DND-41 (cell line): ENCODE measurements at regions not wholly inside any gene's neighbourhood (a gene's known extent, or its start where the extent isn't known, plus 50 kb on each side); places are given as distances from the start of the nearest gene placed in this dataset.

Experiments used
- ATAC-seq: fragments of 200-7000 bp; cut with Tn5 transposase; 3 replicates; pipeline ENCODE4 v1.9.1; 2021; ENCODE audit warnings: low read depth; ENCODE audit not compliant: insufficient read depth
- DNase-seq: peaks from one replicate; pipeline ENCODE4 v3.0.0-alpha.2; 2020
- H2AFZ ChIP-seq: 2 replicates; pipeline ENCODE4 v1.6.0; 2012; ENCODE audit warnings: low read depth, low read length
- H3K27ac ChIP-seq: 2 replicates; pipeline ENCODE4 v1.5.1; 2012; ENCODE audit warnings: low read length, inconsistent platforms
- H3K27me3 ChIP-seq: fragments of 200-600 bp; sonication (generic); 2 replicates; pipeline ENCODE4 v1.6.0; 2012; ENCODE audit warnings: low read length, mild to moderate bottlenecking, inconsistent platforms; ENCODE audit not compliant: insufficient read depth, poor library complexity
- H3K36me3 ChIP-seq: 2 replicates; pipeline ENCODE4 v1.5.1; 2012; ENCODE audit warnings: low read length, inconsistent platforms; ENCODE audit not compliant: insufficient read depth
- H3K4me1 ChIP-seq: 2 replicates; pipeline ENCODE4 v1.5.1; 2012; ENCODE audit warnings: mild to moderate bottlenecking, low read length; ENCODE audit not compliant: insufficient read depth
- H3K4me2 ChIP-seq: 2 replicates; pipeline ENCODE4 v1.6.0; 2012; ENCODE audit warnings: mild to moderate bottlenecking, moderate library complexity, low read length, inconsistent platforms; ENCODE audit not compliant: insufficient read depth
- H3K4me3 ChIP-seq, 2 experiments: fragments of 200-600 bp in 1 of 2; shearing (Covaris generic) in 1 of 2; 2 replicates each; pipeline ENCODE4 v1.5.1; 2012 to 2016; ENCODE audit warnings: inconsistent platforms in 2 of 2, low read length in 2 of 2, mild to moderate bottlenecking in 2 of 2, low read depth in 1 of 2, moderate library complexity in 1 of 2
- H3K79me2 ChIP-seq: 2 replicates; pipeline ENCODE4 v1.6.0; 2012; ENCODE audit warnings: low read length, inconsistent platforms; ENCODE audit not compliant: insufficient read depth
- H3K9ac ChIP-seq: 2 replicates; pipeline ENCODE4 v1.6.0; 2012; ENCODE audit warnings: low read depth, mild to moderate bottlenecking, inconsistent platforms, low read length, moderate library complexity
- H3K9me3 ChIP-seq: 2 replicates; pipeline ENCODE4 v1.5.1; 2012; ENCODE audit warnings: low read length, moderate library complexity, mild to moderate bottlenecking, inconsistent platforms; ENCODE audit not compliant: insufficient read depth, severe bottlenecking
- H4K20me1 ChIP-seq: 2 replicates; pipeline ENCODE4 v1.6.0; 2012; ENCODE audit warnings: low read length; ENCODE audit not compliant: insufficient read depth
- CTCF ChIP-seq: IDR thresholded peaks from 2 replicates; pipeline ENCODE4 v1.5.1; 2012; ENCODE audit warnings: borderline replicate concordance, low read length, moderate library complexity, mild to moderate bottlenecking; ENCODE audit not compliant: poor library complexity, severe bottlenecking; ENCODE audit errors: extremely low read depth
- EZH2 ChIP-seq: IDR thresholded peaks from 3 replicates; pipeline ENCODE4 v1.6.1; 2012; ENCODE audit warnings: borderline replicate concordance, low read depth, mild to moderate bottlenecking, moderate library complexity, low read length, inconsistent platforms; ENCODE audit not compliant: severe bottlenecking

- Histone ChIP-seq H3K27me3 (no peaks in the 10 kb centered on the region), H3K9ac (no peak overlapping the region), H3K27ac (no peak overlapping the region), H3K9me3 (no peaks in the 10 kb centered on the region), H3K4me1 (no peaks in the 10 kb centered on the region), H4K20me1 (no peaks in the 10 kb centered on the region), H3K36me3 (no peaks in the 10 kb centered on the region), H3K4me3 (no peak overlapping the region), H3K4me2 (no peak overlapping the region), H3K79me2 (no peaks in the 10 kb centered on the region), H2AFZ (no peak overlapping the region)
- ATAC-seq (no peak), DNase-seq (no peak)
- TF ChIP-seq EZH2 (no peak), CTCF (no peak)
Observed at GRCh38 chr1:177783051-177783450, 186.8 kb downstream of the SEC16B start.

- H2AFZ ChIP-seq: no peak overlapping the region
- no peak overlapping the region for H3K27ac ChIP-seq
- no peaks in the 10 kb centered on the region for H3K9me3 ChIP-seq
- 0 out of 3 replicates have a peak, but pooled peaks have one; percentile 42 for ATAC-seq
- H4K20me1 ChIP-seq: no peaks in the 10 kb centered on the region
- H3K9ac ChIP-seq: no peak overlapping the region
- no peaks in the 10 kb centered on the region for H3K79me2 ChIP-seq
- no peak for DNase-seq
- H3K36me3 ChIP-seq: no peaks in the 10 kb centered on the region
- H3K4me3 ChIP-seq: no peak overlapping the region
- H3K4me1 ChIP-seq: no peaks in the 10 kb centered on the region
- no peaks in the 10 kb centered on the region for H3K27me3 ChIP-seq
- H3K4me2 ChIP-seq: no peak overlapping the region
- no peak for TF ChIP-seq EZH2
- peak; percentile 55 for TF ChIP-seq CTCF
Observed at GRCh38 chr1:177780096-177780700, 189.7 kb downstream of the SEC16B start.

- H3K9ac ChIP-seq: no peak overlapping the region
- no peaks in the 10 kb centered on the region for H3K36me3 ChIP-seq
- DNase-seq (no peak), ATAC-seq (no peak)
- no peak for TF ChIP-seq EZH2
- TF ChIP-seq CTCF: no peak
- no peak overlapping the region for H2AFZ ChIP-seq
- no peaks in the 10 kb centered on the region for H3K79me2 ChIP-seq
- no peaks in the 10 kb centered on the region for H4K20me1 ChIP-seq
- no peak overlapping the region for H3K4me2 ChIP-seq
- no peaks in the 10 kb centered on the region for H3K9me3 ChIP-seq
- no peak overlapping the region for H3K27ac ChIP-seq
- no peaks in the 10 kb centered on the region for H3K4me1 ChIP-seq
- no peak overlapping the region for H3K4me3 ChIP-seq
- no peaks in the 10 kb centered on the region for H3K27me3 ChIP-seq
Observed at GRCh38 chr1:177779166-177779965, 190.5 kb downstream of the SEC16B start.
